Activated CD8-positive, alpha-beta memory T cell treated with anti-CD3 and anti-CD28 coated beads, Interleukin-2, amount 50 U/mL, for 4 hours (primary cell): ENCODE measurements at regions not wholly inside any gene's neighbourhood (a gene's known extent, or its start where the extent isn't known, plus 50 kb on each side); places are given as distances from the start of the nearest gene placed in this dataset.

Experiments
- DNase-seq: peaks from one replicate; pipeline ENCODE4 v3.0.0-alpha.2; 2020

GRCh38 chr17:77901481-77901880 lies 57.0 kb upstream of the TNRC6C start:
- DNase-seq, result no peak

- no peak for DNase-seq
Measured at GRCh38 chr17:77905266-77905665, 53.2 kb upstream of the TNRC6C start.

- no peak for DNase-seq
Measured at GRCh38 chr17:77905766-77906165, 52.7 kb upstream of the TNRC6C start.

- no peak for DNase-seq
Measured at GRCh38 chr17:77906377-77906871, 52.1 kb upstream of the TNRC6C start.

- no peak for DNase-seq
Measured at GRCh38 chr17:77907497-77908461, 50.7 kb upstream of the TNRC6C start.

- no peak for DNase-seq
Measured at GRCh38 chr17:77908501-77908900, 50.0 kb upstream of the TNRC6C start.
